Activated T-helper 17 cell treated with anti-CD3 and anti-CD28 coated beads, Interleukin-2, amount 50 U/mL, for 72 hours (primary cell): ENCODE measurements at regions not wholly inside any gene's neighbourhood (a gene's known extent, or its start where the extent isn't known, plus 50 kb on each side); places are given as distances from the start of the nearest gene placed in this dataset.
"Not testable (repeated sequence)": the region's sequence is repeated elsewhere in the genome, so short reads cannot be mapped to it uniquely, and the experiment has no call there.

Experiments used
- ATAC-seq: fragments of 150-1000 bp; cut with Tn5 transposase; replicated peaks from 2 replicates; pipeline ENCODE4 v1.10.0; 2021; ENCODE audit warnings: mild to moderate bottlenecking, moderate library complexity
- H3K27ac Mint-ChIP-seq: one replicate; pipeline ENCODE4 v1.8.0; 2022; ENCODE audit warnings: mixed read lengths
- H3K27me3 Mint-ChIP-seq: one replicate; pipeline ENCODE4 v1.8.0; 2022; ENCODE audit warnings: mixed read lengths
- H3K36me3 Mint-ChIP-seq: one replicate; pipeline ENCODE4 v1.8.0; 2022; ENCODE audit warnings: low read depth, mild to moderate bottlenecking, mixed read lengths
- H3K4me1 Mint-ChIP-seq: one replicate; pipeline ENCODE4 v1.8.0; 2022; ENCODE audit warnings: mixed read lengths
- H3K4me3 Mint-ChIP-seq: one replicate; pipeline ENCODE4 v1.8.0; 2022; ENCODE audit warnings: mild to moderate bottlenecking, mixed read lengths
- H3K9me3 Mint-ChIP-seq: one replicate; pipeline ENCODE4 v1.8.0; 2022; ENCODE audit warnings: mixed read lengths

DNA sequence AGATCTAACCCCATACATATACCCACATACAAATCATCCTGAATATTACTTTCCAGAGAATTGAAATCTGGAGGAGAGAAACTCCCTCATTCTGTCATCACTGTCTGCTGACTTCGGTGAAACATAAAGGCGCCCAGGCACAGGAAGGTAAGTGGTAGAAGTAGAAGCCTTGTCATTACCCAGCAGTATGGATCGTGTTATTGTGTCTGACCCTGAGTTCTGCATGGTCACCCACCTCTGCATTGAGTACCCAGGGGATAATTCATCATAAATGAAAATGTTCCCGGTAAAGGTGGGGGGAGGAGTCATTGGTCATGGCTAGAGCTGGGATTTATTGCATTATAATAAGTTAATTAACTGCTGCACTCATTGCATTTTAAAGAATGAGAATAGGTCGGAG lies 342.6 kb upstream of the PKN2 start:
- ATAC-seq: no peak
- H3K9me3 Mint-ChIP-seq: peaks cover 5% of the 10 kb centered on the region
- H3K36me3 Mint-ChIP-seq: no peaks in the 10 kb centered on the region
- H3K27ac Mint-ChIP-seq: no peak overlapping the region
- no peaks in the 10 kb centered on the region for H3K27me3 Mint-ChIP-seq
- no peak overlapping the region for H3K4me3 Mint-ChIP-seq
- H3K4me1 Mint-ChIP-seq: no peaks in the 10 kb centered on the region

DNA sequence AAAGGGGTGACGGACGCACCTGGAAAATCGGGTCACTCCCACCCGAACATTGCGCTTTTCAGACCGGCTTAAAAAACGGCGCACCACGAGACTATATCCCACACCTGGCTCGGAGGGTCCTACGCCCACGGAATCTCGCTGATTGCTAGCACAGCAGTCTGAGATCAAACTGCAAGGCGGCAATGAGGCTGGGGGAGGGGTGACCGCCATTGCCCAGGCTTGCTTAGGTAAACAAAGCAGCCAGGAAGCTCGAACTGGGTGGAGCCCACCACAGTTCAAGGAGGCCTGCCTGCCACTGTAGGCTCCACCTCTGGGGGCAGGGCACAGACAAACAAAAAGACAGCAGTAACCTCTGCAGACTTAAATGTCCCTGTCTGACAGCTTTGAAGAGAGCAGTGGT lies 342.0 kb upstream of the PKN2 start:
- not testable (repeated sequence) for H3K9me3 Mint-ChIP-seq, H3K4me1 Mint-ChIP-seq, H3K36me3 Mint-ChIP-seq, H3K4me3 Mint-ChIP-seq, ATAC-seq, H3K27me3 Mint-ChIP-seq, H3K27ac Mint-ChIP-seq

DNA sequence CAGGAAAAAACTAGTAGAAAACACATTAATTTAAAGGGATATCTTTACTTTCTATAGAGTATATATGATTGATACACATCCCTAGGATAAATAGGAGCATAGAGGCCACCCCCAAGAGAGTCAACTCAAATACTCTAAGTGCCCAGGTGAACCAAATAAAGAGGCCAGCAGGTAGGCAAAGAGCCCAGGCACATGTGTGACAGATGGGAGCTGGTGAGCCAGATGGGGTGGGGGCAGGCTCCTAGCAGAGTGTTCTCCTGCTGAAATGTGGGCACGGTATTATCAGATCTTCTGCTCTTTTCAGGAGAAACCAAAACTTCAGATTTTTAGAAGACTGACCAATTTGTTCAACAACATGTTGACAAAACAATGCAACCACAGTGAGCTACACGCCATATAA lies 333.4 kb upstream of the PKN2 start:
- Mint-ChIP-seq H3K36me3 (no peaks in the 10 kb centered on the region), H3K27me3 (no peaks in the 10 kb centered on the region), H3K27ac (no peak overlapping the region), H3K4me3 (no peak overlapping the region), H3K4me1 (no peaks in the 10 kb centered on the region), H3K9me3 (no peaks in the 10 kb centered on the region)
- ATAC-seq: no peak

DNA sequence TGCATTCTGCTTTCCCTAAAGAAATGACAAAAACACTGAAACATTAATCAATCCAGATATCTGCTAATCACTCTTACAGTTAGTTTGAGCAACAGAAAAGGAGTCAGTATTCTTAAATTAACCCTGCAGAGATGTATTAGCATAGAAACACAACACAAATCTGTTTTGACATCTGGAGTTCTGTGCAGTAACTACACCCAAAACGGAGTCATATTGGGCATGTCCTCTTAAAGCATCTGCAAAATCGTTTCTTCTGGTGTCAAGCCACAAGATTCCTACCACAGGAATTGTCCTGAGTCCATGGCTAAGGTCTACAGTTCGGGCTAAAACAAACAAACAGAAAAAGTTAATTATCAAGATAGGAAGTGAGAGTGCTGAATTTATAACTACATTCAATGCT lies 332.1 kb upstream of the PKN2 start:
- no peaks in the 10 kb centered on the region for H3K9me3 Mint-ChIP-seq
- no peaks in the 10 kb centered on the region for H3K4me1 Mint-ChIP-seq
- H3K27ac Mint-ChIP-seq: no peak overlapping the region
- no peak overlapping the region for H3K4me3 Mint-ChIP-seq
- H3K27me3 Mint-ChIP-seq: no peaks in the 10 kb centered on the region
- ATAC-seq: no peak
- H3K36me3 Mint-ChIP-seq: no peaks in the 10 kb centered on the region

DNA sequence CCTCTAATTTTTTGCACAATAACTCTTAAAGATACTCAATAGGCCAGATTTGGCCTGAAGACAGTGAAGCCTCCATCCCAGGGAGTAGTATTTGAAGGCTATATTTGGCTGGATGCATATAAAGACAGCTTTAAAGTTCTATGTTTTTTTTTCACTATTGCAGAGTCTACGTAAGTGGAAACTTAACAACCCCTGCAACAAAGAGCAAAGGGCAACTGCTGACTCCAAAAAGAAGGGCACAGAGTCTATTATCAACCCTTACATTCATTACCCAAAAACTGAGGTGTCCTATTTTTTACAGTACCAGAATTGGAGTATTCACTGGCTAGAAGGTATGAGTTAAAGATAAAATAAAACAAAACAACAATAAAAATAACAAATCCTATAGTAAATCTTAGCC lies 329.8 kb upstream of the PKN2 start:
- Mint-ChIP-seq H3K27me3 (no peaks in the 10 kb centered on the region), H3K4me3 (no peak overlapping the region), H3K27ac (no peak overlapping the region), H3K9me3 (no peaks in the 10 kb centered on the region), H3K36me3 (no peaks in the 10 kb centered on the region), H3K4me1 (no peaks in the 10 kb centered on the region)
- ATAC-seq: no peak

DNA sequence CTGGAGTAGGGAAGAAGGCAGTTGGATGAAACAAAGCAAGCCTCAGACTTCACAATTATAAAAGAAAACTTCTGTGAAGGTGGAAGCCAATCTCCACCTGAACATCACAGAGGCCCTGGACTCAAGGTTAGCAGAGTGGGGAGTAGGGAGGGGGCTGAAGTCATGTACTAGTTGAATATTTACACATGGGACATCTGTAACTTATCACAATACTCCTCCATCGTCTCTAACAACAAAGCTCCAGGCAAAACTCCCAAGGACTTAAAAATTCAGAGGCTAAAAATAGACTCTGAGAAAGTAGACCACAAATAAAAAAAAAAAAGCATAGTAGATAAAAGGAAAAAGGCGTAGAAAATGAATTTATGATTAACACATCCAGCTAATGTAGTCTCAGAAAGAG lies 326.3 kb upstream of the PKN2 start:
- no peaks in the 10 kb centered on the region for H3K27me3 Mint-ChIP-seq

DNA sequence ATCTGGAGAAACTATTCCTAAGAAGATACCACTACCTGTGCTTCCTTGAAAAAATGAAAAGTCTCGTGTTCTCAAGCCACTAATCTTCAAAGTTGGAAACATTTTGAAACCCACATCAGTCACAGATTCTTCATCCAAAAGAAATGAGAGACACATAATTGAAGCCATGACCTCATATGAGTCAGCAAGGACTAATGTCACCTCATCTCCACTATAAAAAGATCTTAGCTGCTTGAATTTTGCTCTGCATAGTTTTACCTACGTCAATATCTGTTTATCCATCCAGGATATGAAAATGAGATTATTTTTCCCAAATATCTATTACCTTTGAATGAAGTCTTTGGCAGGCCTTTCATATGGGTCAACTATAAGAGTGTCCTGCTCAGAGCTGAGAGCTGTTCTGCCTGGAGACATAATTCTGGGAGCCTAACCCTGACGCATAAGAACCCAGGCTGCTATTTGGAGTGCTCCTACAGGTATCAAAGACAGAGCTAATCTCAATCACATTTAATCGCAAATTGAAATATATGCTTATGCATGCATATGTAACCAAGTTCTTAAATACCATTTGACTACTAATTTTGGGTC lies 312.5 kb upstream of the PKN2 start:
- no peaks in the 10 kb centered on the region for H3K4me1 Mint-ChIP-seq
- ATAC-seq: no peak

More for the DNA sequence above, 326.3 kb upstream of the PKN2 start:
- Mint-ChIP-seq H3K4me1 (no peaks in the 10 kb centered on the region), H3K9me3 (no peaks in the 10 kb centered on the region), H3K27ac (no peak overlapping the region), H3K36me3 (no peaks in the 10 kb centered on the region), H3K4me3 (no peak overlapping the region)
- no peak for ATAC-seq

DNA sequence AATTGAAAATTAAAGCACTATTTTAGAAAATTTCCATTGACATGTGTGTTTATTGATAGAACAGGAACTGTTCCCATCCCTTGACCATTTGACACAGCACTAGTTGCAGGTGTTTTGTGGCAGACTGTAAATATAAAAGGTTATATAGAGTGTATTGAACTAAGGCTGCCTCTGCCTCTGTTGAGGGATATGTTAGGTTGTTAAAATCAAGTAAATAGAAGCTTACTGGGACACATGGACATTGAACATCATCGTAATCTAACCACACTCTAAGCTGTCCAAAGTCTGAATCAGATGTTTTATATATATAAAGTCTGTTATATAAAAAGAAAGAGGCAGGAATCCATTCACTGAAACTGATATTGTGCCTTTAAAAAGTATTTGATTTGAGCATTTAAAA lies 308.1 kb upstream of the PKN2 start:
- Mint-ChIP-seq H3K4me1 (no peaks in the 10 kb centered on the region), H3K36me3 (no peaks in the 10 kb centered on the region), H3K4me3 (no peak overlapping the region), H3K27me3 (peaks cover 4% of the 10 kb centered on the region), H3K27ac (no peak overlapping the region), H3K9me3 (no peaks in the 10 kb centered on the region)
- ATAC-seq: no peak

More for the DNA sequence above, 312.5 kb upstream of the PKN2 start:
- no peaks in the 10 kb centered on the region for H3K9me3 Mint-ChIP-seq
- H3K27me3 Mint-ChIP-seq: no peaks in the 10 kb centered on the region
- no peak overlapping the region for H3K4me3 Mint-ChIP-seq
- H3K36me3 Mint-ChIP-seq: no peaks in the 10 kb centered on the region
- H3K27ac Mint-ChIP-seq: no peak overlapping the region

DNA sequence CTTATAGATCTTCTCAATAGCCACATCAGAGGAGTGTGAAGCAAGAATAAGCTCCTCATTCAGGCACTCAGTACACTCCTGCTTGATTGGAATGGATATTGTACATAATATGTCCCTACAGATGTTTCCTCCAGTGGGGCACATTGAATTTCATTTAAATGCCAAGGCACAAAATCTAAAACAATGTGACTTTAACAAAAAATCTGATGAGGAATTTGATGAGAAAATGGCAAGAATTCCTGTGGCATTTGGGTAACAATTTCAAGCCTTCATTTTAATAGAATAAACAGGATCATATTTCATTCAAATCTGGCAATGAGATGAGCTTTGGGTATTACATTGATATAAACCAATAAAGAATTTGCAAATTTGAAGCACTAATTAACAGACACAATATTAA lies 307.7 kb upstream of the PKN2 start:
- Mint-ChIP-seq H3K9me3 (no peaks in the 10 kb centered on the region), H3K4me3 (no peak overlapping the region), H3K27me3 (peaks cover 4% of the 10 kb centered on the region), H3K36me3 (no peaks in the 10 kb centered on the region), H3K27ac (no peak overlapping the region), H3K4me1 (no peaks in the 10 kb centered on the region)
- no peak for ATAC-seq

DNA sequence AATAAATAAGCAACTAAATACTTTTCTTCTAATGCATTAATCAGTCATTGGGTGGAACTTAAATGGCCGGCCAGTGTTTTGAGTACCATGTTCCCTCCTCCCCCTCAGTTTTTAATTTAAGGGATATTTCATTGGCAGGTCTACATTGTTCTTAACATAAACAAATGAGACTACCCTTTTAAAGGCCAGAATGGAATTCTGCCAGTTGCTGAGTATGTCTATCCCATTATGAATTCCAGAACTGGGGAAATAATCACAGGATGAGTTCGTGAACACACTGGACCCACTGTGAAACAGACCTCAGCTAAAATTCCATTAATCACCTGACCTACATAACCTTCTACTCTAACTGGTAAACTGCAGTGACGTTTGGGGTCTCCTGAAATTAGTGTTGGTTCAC lies 305.5 kb upstream of the PKN2 start:
- H3K4me3 Mint-ChIP-seq: no peak overlapping the region
- no peaks in the 10 kb centered on the region for H3K36me3 Mint-ChIP-seq
- ATAC-seq: no peak
- H3K4me1 Mint-ChIP-seq: no peaks in the 10 kb centered on the region
- H3K27ac Mint-ChIP-seq: no peak overlapping the region
- no peaks in the 10 kb centered on the region for H3K9me3 Mint-ChIP-seq
- H3K27me3 Mint-ChIP-seq: peaks cover 4% of the 10 kb centered on the region

DNA sequence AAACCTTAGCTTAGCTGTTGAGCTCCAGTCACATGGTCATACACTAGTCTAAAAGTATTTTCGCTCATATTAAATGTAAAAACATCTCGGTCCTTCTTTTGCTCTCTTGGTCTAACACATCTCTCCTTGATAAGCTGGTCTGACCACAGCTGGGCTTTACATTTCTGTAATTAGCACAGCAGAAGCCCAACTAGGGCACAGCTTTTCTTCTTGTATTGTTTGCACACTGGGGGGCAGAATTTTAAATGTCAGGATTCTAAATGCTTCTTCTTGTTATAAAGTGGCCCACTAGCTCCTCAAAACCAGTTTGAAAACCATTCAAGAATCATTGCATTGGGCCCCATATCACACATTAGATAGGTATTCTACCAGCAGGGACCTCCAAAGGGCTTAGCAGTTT lies 289.1 kb upstream of the PKN2 start:
- no peak for ATAC-seq
- Mint-ChIP-seq H3K4me3 (no peak overlapping the region), H3K36me3 (no peaks in the 10 kb centered on the region), H3K27me3 (no peaks in the 10 kb centered on the region), H3K27ac (no peak overlapping the region), H3K4me1 (no peaks in the 10 kb centered on the region), H3K9me3 (peaks cover 6% of the 10 kb centered on the region)

DNA sequence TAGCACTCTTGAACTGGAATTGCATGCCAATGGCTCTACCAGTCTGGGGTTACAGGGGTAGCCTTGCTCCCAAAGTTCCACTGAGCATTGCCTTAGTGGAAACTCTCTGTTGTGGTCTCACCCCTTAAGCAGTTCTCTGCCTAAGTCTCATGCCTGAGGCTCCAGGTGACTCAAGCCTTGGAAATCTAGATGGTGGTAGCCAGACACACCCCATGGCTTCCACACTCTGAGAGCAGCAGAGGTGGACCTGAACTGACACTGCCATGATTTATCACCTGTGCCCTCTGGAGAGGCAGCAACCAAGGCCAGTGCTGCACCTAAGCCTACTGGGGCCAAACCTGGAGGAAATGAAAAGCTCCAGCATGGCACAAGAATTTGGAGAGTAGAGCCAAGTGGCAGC lies 285.7 kb upstream of the PKN2 start:
- Mint-ChIP-seq H3K36me3 (no peaks in the 10 kb centered on the region), H3K4me3 (no peak overlapping the region), H3K27me3 (no peaks in the 10 kb centered on the region), H3K27ac (no peak overlapping the region), H3K4me1 (no peaks in the 10 kb centered on the region), H3K9me3 (peaks cover 6% of the 10 kb centered on the region)
- no peak for ATAC-seq

DNA sequence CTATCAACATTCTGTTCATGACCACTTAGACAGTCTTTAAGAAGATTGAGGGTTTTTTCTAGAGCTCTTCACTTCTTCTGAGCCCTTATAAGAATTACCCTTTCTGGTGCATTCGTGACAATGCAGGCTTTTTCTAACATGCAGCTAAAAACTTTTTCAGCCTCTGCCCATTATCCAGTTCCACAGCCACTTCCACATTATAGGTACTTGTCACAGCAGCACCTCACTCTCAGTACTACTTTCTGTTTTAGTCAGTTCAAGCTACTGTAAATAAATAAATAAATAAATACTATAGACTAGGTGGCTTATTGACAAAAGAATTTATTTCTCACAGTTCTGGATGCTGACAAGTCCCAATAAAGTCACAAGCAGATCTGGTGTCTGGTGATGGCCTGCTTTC lies 284.4 kb upstream of the PKN2 start:
- no peak for ATAC-seq
- Mint-ChIP-seq H3K36me3 (no peaks in the 10 kb centered on the region), H3K4me3 (no peak overlapping the region), H3K9me3 (peaks cover 3% of the 10 kb centered on the region), H3K27me3 (no peaks in the 10 kb centered on the region), H3K4me1 (no peaks in the 10 kb centered on the region), H3K27ac (no peak overlapping the region)

DNA sequence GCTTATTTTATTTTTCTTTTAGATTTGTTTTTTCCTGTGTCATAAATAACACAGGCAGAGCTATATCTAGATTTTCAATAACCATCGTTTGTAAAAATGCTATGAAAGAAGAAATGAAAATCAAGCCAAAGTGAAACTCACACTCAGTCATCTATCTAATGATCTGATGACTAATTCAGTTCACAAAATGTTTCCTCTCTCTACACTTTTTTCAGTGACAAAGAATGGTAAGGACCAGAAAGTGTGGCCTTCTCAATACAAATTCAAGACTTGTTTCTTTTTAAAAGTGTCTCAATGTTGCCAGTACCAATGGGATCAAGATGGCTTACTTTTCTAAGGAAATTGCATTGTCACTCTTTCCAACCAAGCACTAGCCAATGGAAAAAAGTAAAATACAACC lies 282.8 kb upstream of the PKN2 start:
- H3K27me3 Mint-ChIP-seq: no peaks in the 10 kb centered on the region
- H3K27ac Mint-ChIP-seq: no peak overlapping the region
- ATAC-seq: no peak
- H3K36me3 Mint-ChIP-seq: no peaks in the 10 kb centered on the region
- no peaks in the 10 kb centered on the region for H3K9me3 Mint-ChIP-seq
- H3K4me1 Mint-ChIP-seq: no peaks in the 10 kb centered on the region
- H3K4me3 Mint-ChIP-seq: no peak overlapping the region

DNA sequence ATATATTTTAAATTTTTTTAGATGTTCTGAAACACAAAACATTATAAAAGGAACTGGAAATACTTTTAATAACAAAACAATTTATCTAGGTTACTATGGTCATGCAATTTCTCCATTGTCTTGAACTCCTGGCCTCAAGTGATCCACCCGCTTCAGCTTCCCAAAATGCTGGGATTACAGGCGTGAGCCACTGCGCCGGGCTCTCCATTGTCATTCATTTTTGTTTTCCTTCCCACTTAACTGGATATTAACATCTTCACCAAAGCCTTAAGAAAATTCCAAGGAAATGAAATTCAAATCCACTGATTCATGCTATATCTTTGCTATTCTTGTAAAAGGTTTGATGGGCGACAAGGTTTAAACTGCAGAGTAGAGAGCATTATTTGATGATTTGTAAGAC lies 279.5 kb upstream of the PKN2 start:
- Mint-ChIP-seq H3K4me3 (no peak overlapping the region), H3K27me3 (no peaks in the 10 kb centered on the region), H3K4me1 (no peaks in the 10 kb centered on the region), H3K27ac (no peak overlapping the region), H3K36me3 (no peaks in the 10 kb centered on the region), H3K9me3 (no peaks in the 10 kb centered on the region)
- no peak for ATAC-seq

DNA sequence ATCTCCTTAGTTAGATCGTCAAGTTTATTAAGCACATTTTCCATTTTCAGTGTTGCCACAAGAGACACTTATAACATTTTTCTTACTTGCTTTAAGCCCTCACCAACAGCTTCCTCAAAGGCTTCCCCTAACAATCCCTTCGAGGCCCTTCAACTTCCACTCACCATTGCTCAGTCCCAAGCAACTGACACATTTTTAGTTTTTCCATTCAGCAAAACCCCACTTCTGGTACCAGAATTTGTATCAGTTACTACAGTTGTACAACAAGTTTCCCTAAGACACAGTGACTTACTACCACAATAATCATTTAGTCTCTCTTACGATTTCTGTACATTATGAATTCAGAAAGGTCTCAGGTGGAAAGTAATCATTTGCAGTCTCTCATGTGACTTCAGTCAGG lies 276.8 kb upstream of the PKN2 start:
- ATAC-seq: no peak
- Mint-ChIP-seq H3K36me3 (no peaks in the 10 kb centered on the region), H3K4me3 (no peak overlapping the region), H3K27me3 (no peaks in the 10 kb centered on the region), H3K27ac (no peak overlapping the region), H3K9me3 (no peaks in the 10 kb centered on the region), H3K4me1 (no peaks in the 10 kb centered on the region)
